OCI-LY3 (cell line): ENCODE measurements at regions not wholly inside any gene's neighbourhood (a gene's known extent, or its start where the extent isn't known, plus 50 kb on each side); places are given as distances from the start of the nearest gene placed in this dataset.

Experiments used
- H2AFZ ChIP-seq: fragments of 200-600, 300-600 bp; shearing (Covaris generic); 2 replicates; pipeline ENCODE4 v1.6.0; 2014; ENCODE audit warnings: antibody characterized with exemption, low read depth, low read length
- H3K27ac ChIP-seq: fragments of 200-600, 300-600 bp; sonication (generic); 2 replicates; pipeline ENCODE4 v1.5.1; 2014; ENCODE audit warnings: mild to moderate bottlenecking, low read length, moderate library complexity, mixed read lengths
- H3K27me3 ChIP-seq: fragments of 200-600, 300-600 bp; sonication (generic); 2 replicates; pipeline ENCODE4 v1.6.1; 2014; ENCODE audit warnings: low read depth, low read length, mixed read lengths
- H3K36me3 ChIP-seq: fragments of 200-600, 300-600 bp; sonication (generic); replicated peaks from 2 replicates; pipeline ENCODE3; 2014; ENCODE audit warnings: low read depth, low read length, mixed read lengths
- H3K4me1 ChIP-seq: fragments of 300-600, 200-600 bp; sonication (generic); 2 replicates; pipeline ENCODE4 v1.6.1; 2014; ENCODE audit warnings: low read length, mixed read lengths
- H3K4me2 ChIP-seq: fragments of 200-600, 300-600 bp; sonication (generic); 2 replicates; pipeline ENCODE4 v1.6.1; 2014; ENCODE audit warnings: low read length, mixed read lengths
- H3K4me3 ChIP-seq: fragments of 300-600, 200-600 bp; sonication (generic); 2 replicates; pipeline ENCODE4 v1.5.1; 2014; ENCODE audit warnings: antibody characterized with exemption, mild to moderate bottlenecking, low read length, moderate library complexity
- H3K79me2 ChIP-seq: fragments of 300-600, 200-600 bp; shearing (Covaris generic); 2 replicates; pipeline ENCODE4 v1.6.1; 2014; ENCODE audit warnings: mild to moderate bottlenecking, low read length, mixed read lengths
- H3K9ac ChIP-seq: fragments of 300-600, 200-600 bp; shearing (Covaris generic); 2 replicates; pipeline ENCODE4 v1.6.0; 2014; ENCODE audit warnings: mild to moderate bottlenecking, low read length, moderate library complexity
- H3K9me3 ChIP-seq: fragments of 200-600, 300-600 bp; shearing (Covaris generic); 2 replicates; pipeline ENCODE4 v1.6.1; 2014; ENCODE audit warnings: low read length, mixed read lengths; ENCODE audit not compliant: insufficient read depth
- H4K20me1 ChIP-seq: fragments of 200-600, 300-600 bp; sonication (generic); 2 replicates; pipeline ENCODE4 v1.6.1; 2016; ENCODE audit warnings: low read length, mixed read lengths; ENCODE audit not compliant: insufficient read depth
- CTCF ChIP-seq: fragments of 200-600, 300-600 bp; sonication (generic); IDR thresholded peaks from 2 replicates; pipeline ENCODE4 v1.5.1; 2014; ENCODE audit warnings: antibody characterized with exemption, low read length, low read depth
- EZH2phosphoT487 ChIP-seq: fragments of 200-600 bp; shearing (Covaris generic); IDR thresholded peaks from 2 replicates; pipeline ENCODE4 v1.6.1; 2018; ENCODE audit warnings: antibody characterized with exemption, mixed run types, low read depth

- Histone ChIP-seq H3K9ac (no peak overlapping the region), H4K20me1 (no peaks in the 10 kb centered on the region), H3K79me2 (no peaks in the 10 kb centered on the region), H3K36me3 (no peaks in the 10 kb centered on the region), H3K9me3 (no peaks in the 10 kb centered on the region), H2AFZ (no peak overlapping the region), H3K4me1 (no peaks in the 10 kb centered on the region), H3K27ac (no peak overlapping the region), H3K4me2 (no peak overlapping the region), H3K27me3 (no peaks in the 10 kb centered on the region), H3K4me3 (no peak overlapping the region)
- no peak for TF ChIP-seq EZH2phosphoT487
- no peak for TF ChIP-seq CTCF
Measured at GRCh38 chr16:62450291-62450690, 414.1 kb upstream of the CDH8 start.

- TF ChIP-seq EZH2phosphoT487, result no peak
- TF ChIP-seq CTCF, result no peak
- Histone ChIP-seq H3K4me2 (no peak overlapping the region), H3K36me3 (no peaks in the 10 kb centered on the region), H3K4me1 (no peaks in the 10 kb centered on the region), H2AFZ (no peak overlapping the region), H3K79me2 (no peaks in the 10 kb centered on the region), H3K27ac (no peak overlapping the region), H4K20me1 (no peaks in the 10 kb centered on the region), H3K9ac (no peak overlapping the region), H3K4me3 (no peak overlapping the region), H3K9me3 (no peaks in the 10 kb centered on the region), H3K27me3 (no peaks in the 10 kb centered on the region)
Measured at GRCh38 chr16:62445909-62446308, 409.7 kb upstream of the CDH8 start.

- Histone ChIP-seq H3K9me3 (no peaks in the 10 kb centered on the region), H3K4me2 (no peak overlapping the region), H2AFZ (no peak overlapping the region), H3K4me3 (no peak overlapping the region), H3K79me2 (no peaks in the 10 kb centered on the region), H3K9ac (no peak overlapping the region), H3K27ac (no peak overlapping the region), H3K36me3 (no peaks in the 10 kb centered on the region), H3K27me3 (no peaks in the 10 kb centered on the region), H4K20me1 (no peaks in the 10 kb centered on the region), H3K4me1 (no peaks in the 10 kb centered on the region)
- TF ChIP-seq CTCF, result no peak
- TF ChIP-seq EZH2phosphoT487, result no peak
Measured at GRCh38 chr16:62424206-62424605, 388.0 kb upstream of the CDH8 start.

- H3K27ac ChIP-seq, result no peak overlapping the region
- H3K4me3 ChIP-seq, result no peak overlapping the region
- no peaks in the 10 kb centered on the region for H3K36me3 ChIP-seq
- H3K27me3 ChIP-seq, result no peaks in the 10 kb centered on the region
- H3K4me2 ChIP-seq, result no peak overlapping the region
- no peaks in the 10 kb centered on the region for H4K20me1 ChIP-seq
- no peak overlapping the region for H2AFZ ChIP-seq
- no peaks in the 10 kb centered on the region for H3K9me3 ChIP-seq
- no peak overlapping the region for H3K9ac ChIP-seq
- no peak for TF ChIP-seq EZH2phosphoT487
- no peaks in the 10 kb centered on the region for H3K79me2 ChIP-seq
- H3K4me1 ChIP-seq, result no peaks in the 10 kb centered on the region
Measured at GRCh38 chr16:62408760-62409159, 372.5 kb upstream of the CDH8 start.

- Histone ChIP-seq H2AFZ (no peak overlapping the region), H3K36me3 (no peaks in the 10 kb centered on the region), H3K4me2 (no peak overlapping the region), H3K79me2 (no peaks in the 10 kb centered on the region), H3K9ac (no peak overlapping the region), H4K20me1 (no peaks in the 10 kb centered on the region), H3K9me3 (no peaks in the 10 kb centered on the region), H3K4me1 (no peaks in the 10 kb centered on the region), H3K4me3 (no peak overlapping the region), H3K27ac (no peak overlapping the region), H3K27me3 (no peaks in the 10 kb centered on the region)
- TF ChIP-seq EZH2phosphoT487 (no peak), CTCF (no peak)
Measured at GRCh38 chr16:62406387-62406786, 370.1 kb upstream of the CDH8 start.
